ENCODE measurements at regions not wholly inside any gene's neighbourhood (a gene's known extent, or its start where the extent isn't known, plus 50 kb on each side); places are given as distances from the start of the nearest gene placed in this dataset. TPM values are rescaled to one million over a fixed set of nuclear protein-coding genes. Genes with fewer than 3 reads are reported as not detected.

Small RNA genes in the stretch of these regions (small RNA-seq; reads per million reads assigned to genes)
- gene RNU6-829P, result not detected

Measured in OCI-LY7 (cell line).